Mesothelial cell of epicardium (in vitro differentiated cells): ENCODE measurements at regions not wholly inside any gene's neighbourhood (a gene's known extent, or its start where the extent isn't known, plus 50 kb on each side); places are given as distances from the start of the nearest gene placed in this dataset.
A peak's percentile ranks its signal among the peaks of the same experiment; 100 is the strongest.
"Not testable (repeated sequence)": the region's sequence is repeated elsewhere in the genome, so short reads cannot be mapped to it uniquely, and the experiment has no call there.

Experiments used
- DNase-seq, 2 experiments: peaks; one replicate each; pipeline ENCODE4 v3.0.0; 2021; ENCODE audit warnings: low spot score in 2 of 2; ENCODE audit not compliant: unreplicated experiment in 2 of 2
- H3K27ac Mint-ChIP-seq: 2 replicates; pipeline ENCODE4 v1.8.0; 2021; ENCODE audit warnings: mixed read lengths
- H3K27me3 Mint-ChIP-seq: 2 replicates; pipeline ENCODE4 v1.8.0; 2021; ENCODE audit warnings: low read depth, mixed read lengths
- H3K36me3 Mint-ChIP-seq: 2 replicates; pipeline ENCODE4 v1.8.0; 2021; ENCODE audit warnings: mixed read lengths
- H3K4me1 Mint-ChIP-seq: 2 replicates; pipeline ENCODE4 v1.8.0; 2021; ENCODE audit warnings: mixed read lengths
- H3K4me3 Mint-ChIP-seq: 2 replicates; pipeline ENCODE4 v1.8.0; 2021; ENCODE audit warnings: mild to moderate bottlenecking, moderate library complexity, mixed read lengths
- H3K9me3 Mint-ChIP-seq: 2 replicates; pipeline ENCODE4 v1.8.0; 2021; ENCODE audit warnings: mixed read lengths
- CTCF ChIP-seq: fragments of 200-600 bp; sonication (generic); IDR thresholded peaks from one replicate; pipeline ENCODE4 v1.5.0; 2021; ENCODE audit warnings: antibody characterized with exemption; ENCODE audit not compliant: unreplicated experiment

- no peaks in the 10 kb centered on the region for H3K27me3 Mint-ChIP-seq
- H3K4me3 Mint-ChIP-seq = no peak overlapping the region
- no peak for DNase-seq
- peaks cover 4% of the 10 kb centered on the region for H3K9me3 Mint-ChIP-seq
- peaks cover 2% of the 10 kb centered on the region for H3K36me3 Mint-ChIP-seq
- TF ChIP-seq CTCF = no peak
- peaks cover 31% of the 10 kb centered on the region for H3K4me1 Mint-ChIP-seq
- H3K27ac Mint-ChIP-seq = no peak overlapping the region
Measured at GRCh38 chr4:147139455-147140198, 194.0 kb upstream of the TTC29 start.

DNA sequence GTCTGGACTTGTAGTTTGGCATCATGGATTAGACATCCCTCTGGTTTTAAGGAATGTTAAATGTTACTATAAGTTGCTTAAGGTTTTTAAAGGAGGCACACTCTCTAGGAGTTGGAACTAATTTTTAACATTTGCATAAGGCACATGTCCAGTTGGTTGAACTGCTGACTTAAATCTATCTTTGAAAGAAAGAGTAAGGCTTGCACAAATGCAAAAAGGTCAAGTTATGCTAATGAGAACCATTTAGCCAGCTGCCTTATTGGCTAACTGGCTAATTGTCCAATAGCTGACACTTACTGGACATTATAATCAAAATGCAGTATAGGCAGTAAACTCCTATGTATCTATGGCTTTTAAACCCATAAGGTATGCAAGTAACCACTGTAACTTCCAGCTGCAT, 206.1 kb upstream of the TTC29 start:
- no peak for DNase-seq
- Mint-ChIP-seq H3K9me3 (peaks cover 19% of the 10 kb centered on the region), H3K27me3 (no peaks in the 10 kb centered on the region), H3K27ac (peak overlapping the region; percentile 83), H3K36me3 (peaks cover 6% of the 10 kb centered on the region), H3K4me1 (peaks cover 35% of the 10 kb centered on the region), H3K4me3 (no peak overlapping the region)
- no peak for TF ChIP-seq CTCF

DNA sequence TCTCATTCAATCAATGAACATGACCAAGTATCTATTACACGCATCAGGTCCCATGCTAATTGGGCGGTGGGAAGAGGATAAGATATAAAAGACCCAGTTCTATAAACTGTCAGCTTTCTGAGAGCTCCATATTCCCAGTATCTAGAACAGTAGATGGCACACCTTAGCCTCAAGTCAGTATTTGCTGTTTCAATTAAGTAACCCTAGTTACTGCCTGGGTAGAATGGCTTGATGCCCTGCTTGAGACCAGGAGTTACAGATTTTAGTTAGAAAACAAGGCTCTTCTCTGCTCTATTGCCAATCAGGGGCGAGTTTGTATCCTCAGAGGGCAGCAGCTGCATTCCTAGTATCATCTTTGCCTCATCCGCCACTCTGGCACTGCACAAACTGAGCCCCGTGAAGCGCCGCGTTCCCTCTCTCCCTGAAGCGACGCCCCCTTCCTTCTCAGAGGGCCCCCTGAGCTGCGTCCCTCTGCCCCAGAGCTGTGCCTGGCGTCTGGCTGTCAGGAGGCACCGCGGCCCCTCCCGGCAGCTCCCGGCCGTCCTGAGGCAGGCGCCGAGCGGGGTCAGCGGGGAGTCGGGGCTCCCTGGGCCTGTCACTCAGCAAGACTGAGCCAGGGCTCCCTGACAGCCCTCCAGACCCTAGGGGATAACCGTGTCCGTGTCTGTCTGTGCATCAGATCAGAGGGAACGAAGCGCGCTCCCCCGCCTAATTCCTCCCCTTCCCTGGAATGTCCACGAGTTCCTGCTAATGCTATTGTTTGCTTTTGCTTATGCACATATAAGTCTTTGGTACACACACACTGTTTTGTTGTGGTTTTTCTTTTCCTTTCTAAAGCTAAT, 212.4 kb upstream of the TTC29 start:
- peak overlapping the region; percentile 63 for H3K4me3 Mint-ChIP-seq
- peak overlapping the region; percentile 98 for H3K27ac Mint-ChIP-seq
- H3K27me3 Mint-ChIP-seq = no peaks in the 10 kb centered on the region
- DNase-seq = peak; percentile 37 to 61
- no peaks in the 10 kb centered on the region for H3K36me3 Mint-ChIP-seq
- H3K9me3 Mint-ChIP-seq = no peaks in the 10 kb centered on the region
- TF ChIP-seq CTCF = no peak
- H3K4me1 Mint-ChIP-seq = peaks cover 59% of the 10 kb centered on the region

- peak overlapping the region; percentile 95 for H3K27ac Mint-ChIP-seq
- peak; percentile 83 for TF ChIP-seq CTCF
- no peaks in the 10 kb centered on the region for H3K27me3 Mint-ChIP-seq
- H3K9me3 Mint-ChIP-seq = no peaks in the 10 kb centered on the region
- no peak overlapping the region for H3K4me3 Mint-ChIP-seq
- peaks cover 50% of the 10 kb centered on the region for H3K4me1 Mint-ChIP-seq
- H3K36me3 Mint-ChIP-seq = no peaks in the 10 kb centered on the region
- DNase-seq = no peak
Measured at GRCh38 chr4:147160908-147161513, 215.3 kb upstream of the TTC29 start.

GRCh38 chr4:147163311-147163710, 217.6 kb upstream of the TTC29 start:
- DNase-seq = no peak
- Mint-ChIP-seq H3K36me3 (no peaks in the 10 kb centered on the region), H3K27ac (no peak overlapping the region), H3K4me1 (peaks cover 28% of the 10 kb centered on the region), H3K27me3 (no peaks in the 10 kb centered on the region), H3K9me3 (no peaks in the 10 kb centered on the region), H3K4me3 (no peak overlapping the region)
- no peak for TF ChIP-seq CTCF

DNA sequence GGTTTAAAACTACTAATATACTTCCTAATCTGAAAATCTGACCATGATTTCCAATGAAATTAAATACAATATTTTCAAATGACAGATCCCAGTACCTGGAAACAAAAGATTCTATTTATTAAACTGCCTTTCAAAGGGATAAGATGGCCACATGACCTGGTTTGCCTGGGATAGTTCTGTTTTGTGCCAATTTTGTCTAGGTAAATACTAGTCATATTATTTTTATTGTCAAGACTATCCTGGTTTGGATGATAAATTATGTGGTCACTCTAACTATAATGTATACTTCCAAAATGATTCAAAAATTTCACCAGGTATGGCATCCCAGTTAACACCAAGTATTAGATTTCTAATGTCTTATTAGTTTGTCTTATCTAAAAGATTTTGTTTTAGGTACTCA, 222.5 kb upstream of the TTC29 start:
- H3K27me3 Mint-ChIP-seq, H3K36me3 Mint-ChIP-seq, DNase-seq, H3K9me3 Mint-ChIP-seq, H3K27ac Mint-ChIP-seq, H3K4me1 Mint-ChIP-seq, H3K4me3 Mint-ChIP-seq: not testable (repeated sequence)
